SK-N-SH (cell line): ENCODE measurements at regions not wholly inside any gene's neighbourhood (a gene's known extent, or its start where the extent isn't known, plus 50 kb on each side); places are given as distances from the start of the nearest gene placed in this dataset.

Source experiments
- CTCF ChIA-PET: fragments of 300-600, 350-600 bp; formaldehyde crosslinking; extraction: SDS; loops from one replicate; lab custom pipeline; 2021; lab: Yijun Ruan, JAX
- POLR2A ChIA-PET: fragments of 350-600 bp; sonication (Branson Sonifier 250); formaldehyde crosslinking; extraction: SDS; loops from one replicate; lab custom pipeline; 2020; ENCODE audit warnings: antibody characterized with exemption, inconsistent platforms; lab: Yijun Ruan, JAX
- DNase-seq: peaks from one replicate; pipeline ENCODE4 v3.0.0; 2012
- H2AFZ ChIP-seq: fragments of 200-600 bp; sonication (generic); 2 replicates; pipeline ENCODE4 v1.8.1; 2016; ENCODE audit warnings: antibody characterized with exemption, mild to moderate bottlenecking, low read depth
- H3F3A ChIP-seq: fragments of 200-600 bp; sonication (generic); replicated peaks from 2 replicates; pipeline ENCODE3; 2016; ENCODE audit warnings: antibody characterized with exemption, mild to moderate bottlenecking; ENCODE audit not compliant: insufficient read depth
- H3K27ac ChIP-seq, 2 experiments: fragments of 200-500 bp in 1 of 2; fragments of 200-600 bp in 1 of 2; sonication (Bioruptor generic) in 1 of 2; sonication (generic), shearing (Covaris generic) in 1 of 2; 2 replicates each; pipeline versions ENCODE4 v1.5.1 to v1.6.1; 2014 to 2016; ENCODE audit warnings: low read depth in 2 of 2, inconsistent platforms in 1 of 2, low read length in 1 of 2, mild to moderate bottlenecking in 1 of 2, mixed read lengths in 1 of 2
- H3K27me3 ChIP-seq: fragments of 200-600 bp; sonication (generic), shearing (Covaris generic); 2 replicates; pipeline ENCODE4 v1.6.1; 2016; ENCODE audit warnings: mixed run types; ENCODE audit not compliant: insufficient read depth
- H3K36me3 ChIP-seq, 2 experiments: fragments of 200-500 bp in 1 of 2; fragments of 200-600 bp in 1 of 2; sonication (Bioruptor generic) in 1 of 2; sonication (generic) in 1 of 2; replicated peaks in 1 of 2; 2 replicates each; pipeline versions ENCODE3 to v1.5.1; 2014 to 2016; ENCODE audit warnings: low read length in 1 of 2, mild to moderate bottlenecking in 1 of 2; ENCODE audit not compliant: insufficient read depth in 2 of 2, control insufficient read depth in 1 of 2
- H3K4me1 ChIP-seq, 2 experiments: fragments of 200-500 bp in 1 of 2; fragments of 200-600 bp in 1 of 2; sonication (Bioruptor generic) in 1 of 2; sonication (generic), shearing (Covaris generic) in 1 of 2; 2 replicates each; pipeline versions ENCODE4 v1.5.1 to v1.6.1; 2014 to 2016; ENCODE audit warnings: low read depth in 1 of 2, low read length in 1 of 2, mixed run types in 1 of 2; ENCODE audit not compliant: insufficient read depth in 2 of 2, control insufficient read depth in 1 of 2
- H3K4me2 ChIP-seq: fragments of 200-600 bp; sonication (generic), shearing (Covaris generic); 2 replicates; pipeline ENCODE4 v1.6.1; 2017; ENCODE audit warnings: mixed run types
- H3K4me3 ChIP-seq, 2 experiments: fragments of 200-500 bp in 1 of 2; fragments of 200-600 bp in 1 of 2; sonication (Bioruptor generic) in 1 of 2; sonication (generic), shearing (Covaris generic) in 1 of 2; 2 replicates each; pipeline versions ENCODE4 v1.5.1 to v1.8.1; 2014 to 2016; ENCODE audit warnings: low read depth in 2 of 2, inconsistent platforms in 1 of 2, low read length in 1 of 2, mild to moderate bottlenecking in 1 of 2, mixed read lengths in 1 of 2, moderate library complexity in 1 of 2
- H3K79me2 ChIP-seq: fragments of 200-600 bp; sonication (generic); 2 replicates; pipeline ENCODE4 v1.8.1; 2017; ENCODE audit warnings: mild to moderate bottlenecking; ENCODE audit not compliant: insufficient read depth
- H3K9ac ChIP-seq: fragments of 200-600 bp; sonication (generic); 2 replicates; pipeline ENCODE4 v1.6.1; 2017; ENCODE audit warnings: mixed run types
- H3K9me2 ChIP-seq: fragments of 200-600 bp; sonication (generic); 2 replicates; pipeline ENCODE4 v1.6.1; 2017; ENCODE audit warnings: mixed run types
- H3K9me3 ChIP-seq: fragments of 200-600 bp; sonication (generic); 2 replicates; pipeline ENCODE4 v1.6.1; 2017; ENCODE audit warnings: mixed run types, mild to moderate bottlenecking, moderate library complexity
- H4K20me1 ChIP-seq: fragments of 200-600 bp; sonication (generic); 2 replicates; pipeline ENCODE4 v1.6.1; 2017; ENCODE audit warnings: mild to moderate bottlenecking, mixed run types; ENCODE audit not compliant: insufficient read depth
- CHD2 ChIP-seq: fragments of 150-350 bp; IDR thresholded peaks from 2 replicates; pipeline ENCODE4 v1.6.1; 2018; ENCODE audit warnings: low read length; ENCODE audit not compliant: partially characterized antibody
- ELF1 ChIP-seq: IDR thresholded peaks from 2 replicates; pipeline ENCODE4 v1.4.0; 2012
- EP300 ChIP-seq, 2 experiments: IDR thresholded peaks; 2 replicates each; pipeline versions ENCODE4 v1.4.0 to v1.6.1; 2012; ENCODE audit warnings: borderline replicate concordance in 1 of 2, low read depth in 1 of 2, low read length in 1 of 2
- FOXJ3 ChIP-seq: sonication (generic); formaldehyde crosslinking; IDR thresholded peaks from 2 replicates; pipeline ENCODE4 v1.5.1; 2020; ENCODE audit warnings: mild to moderate bottlenecking, missing genetic modification reagents
- JUND ChIP-seq: IDR thresholded peaks from 2 replicates; pipeline ENCODE4 v1.4.0; 2012
- NFIC ChIP-seq: IDR thresholded peaks from 2 replicates; pipeline ENCODE4 v1.4.0; 2012; ENCODE audit warnings: borderline replicate concordance
- POLR2AphosphoS5 ChIP-seq: IDR thresholded peaks from 2 replicates; pipeline ENCODE4 v1.6.1; 2012; ENCODE audit warnings: low read depth, low read length
- RXRA ChIP-seq: IDR thresholded peaks from 2 replicates; pipeline ENCODE4 v1.4.0; 2012; ENCODE audit warnings: low read depth, mild to moderate bottlenecking, borderline replicate concordance
- SIN3A ChIP-seq: IDR thresholded peaks from 2 replicates; pipeline ENCODE4 v1.6.1; 2012; ENCODE audit warnings: low read depth, mild to moderate bottlenecking, low read length, moderate library complexity, borderline replicate concordance
- SMC3 ChIP-seq: IDR thresholded peaks from 2 replicates; pipeline ENCODE4 v1.6.1; 2012; ENCODE audit warnings: low read depth, low read length, improper control_type of control experiment
- TAF1 ChIP-seq: IDR thresholded peaks from 2 replicates; pipeline ENCODE4 v1.6.1; 2012; ENCODE audit warnings: low read depth, mild to moderate bottlenecking, low read length, moderate library complexity, borderline replicate concordance
- TCF12 ChIP-seq: IDR thresholded peaks from 2 replicates; pipeline ENCODE4 v1.4.0; 2012
- TEAD4 ChIP-seq: IDR thresholded peaks from 2 replicates; pipeline ENCODE4 v1.4.0; 2012; ENCODE audit warnings: mild to moderate bottlenecking, borderline replicate concordance; ENCODE audit not compliant: insufficient read depth
- YY1 ChIP-seq: IDR thresholded peaks from 2 replicates; pipeline ENCODE4 v1.4.0; 2012; ENCODE audit warnings: low read depth, mild to moderate bottlenecking
- WGBS: methylation state at CpG from one replicate; pipeline ENCODE4 v1.1.6; 2017; ENCODE audit warnings: low lambda C conversion rate; 5-methylcytosine and 5-hydroxymethylcytosine counted together
- TF ChIP-seq, protein P1 (sequence below): fragments of 150-350 bp; IDR thresholded peaks from 2 replicates; pipeline ENCODE4 v1.6.1; 2016; ENCODE audit warnings: mild to moderate bottlenecking, low read depth, low read length
- TF ChIP-seq, protein P2 (sequence below): fragments of 200-600 bp; sonication (generic); IDR thresholded peaks from 2 replicates; pipeline ENCODE4 v1.6.1; 2017; ENCODE audit warnings: antibody characterized with exemption, mild to moderate bottlenecking, moderate library complexity
- TF ChIP-seq, protein P3 (sequence below): IDR thresholded peaks from 2 replicates; pipeline ENCODE4 v1.6.1; 2012; ENCODE audit warnings: mild to moderate bottlenecking, low read depth, low read length, moderate library complexity
- TF ChIP-seq, protein P4 (sequence below): fragments of 150-350 bp; IDR thresholded peaks from 2 replicates; pipeline ENCODE4 v1.6.1; 2017; ENCODE audit warnings: antibody characterized with exemption, low read length, low read depth, borderline replicate concordance

DNA sequence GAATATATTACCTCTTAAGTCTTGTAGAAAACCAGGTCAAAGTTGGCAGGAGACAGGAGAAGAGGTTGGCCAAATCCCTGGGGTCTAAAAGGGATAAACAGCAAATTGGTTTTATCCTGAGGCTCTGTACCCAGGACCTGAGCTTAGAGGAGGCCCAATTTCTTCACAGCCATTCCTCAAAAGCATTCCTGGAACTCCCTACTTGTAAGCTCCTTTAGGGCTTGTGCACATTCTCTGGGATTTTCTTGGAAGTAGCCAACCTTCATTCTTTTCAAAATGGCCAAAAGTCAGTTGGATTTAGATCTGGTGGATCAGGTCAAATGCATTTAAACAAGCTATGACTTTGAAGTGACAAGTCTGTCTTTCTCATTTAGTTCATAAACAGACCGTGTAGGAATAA lies 152.1 kb upstream of the PLXNC1 start:
- no peaks in the 10 kb centered on the region for H3K4me1 ChIP-seq
- no peak overlapping the region for H3K4me2 ChIP-seq
- peaks cover 5% of the 10 kb centered on the region; the same call in 1 of the 2 replicates for H3K9me3 ChIP-seq
- POLR2A ChIA-PET: no interaction called here
- no peak overlapping the region for H2AFZ ChIP-seq
- no peaks in the 10 kb centered on the region for H3F3A ChIP-seq
- no peak overlapping the region for H3K4me3 ChIP-seq
- H3K9me2 ChIP-seq: no peaks in the 10 kb centered on the region
- no peak for DNase-seq
- CTCF ChIA-PET: interaction anchor here (2.2 kb wide), 1 partner anchor 105 kb away, joined by 5 read pairs; no protein-coding TSS in a partner anchor
- no peaks in the 10 kb centered on the region for H4K20me1 ChIP-seq
- no peak for TF ChIP-seq SMC3
- TF ChIP-seq TCF12: no peak
- TF ChIP-seq TAF1: no peak
- no peak for TF ChIP-seq FOXJ3 (CRISPR knock-in tag)
- TF ChIP-seq, protein P1, sequence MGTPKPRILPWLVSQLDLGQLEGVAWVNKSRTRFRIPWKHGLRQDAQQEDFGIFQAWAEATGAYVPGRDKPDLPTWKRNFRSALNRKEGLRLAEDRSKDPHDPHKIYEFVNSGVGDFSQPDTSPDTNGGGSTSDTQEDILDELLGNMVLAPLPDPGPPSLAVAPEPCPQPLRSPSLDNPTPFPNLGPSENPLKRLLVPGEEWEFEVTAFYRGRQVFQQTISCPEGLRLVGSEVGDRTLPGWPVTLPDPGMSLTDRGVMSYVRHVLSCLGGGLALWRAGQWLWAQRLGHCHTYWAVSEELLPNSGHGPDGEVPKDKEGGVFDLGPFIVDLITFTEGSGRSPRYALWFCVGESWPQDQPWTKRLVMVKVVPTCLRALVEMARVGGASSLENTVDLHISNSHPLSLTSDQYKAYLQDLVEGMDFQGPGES: no peak
- no peak for TF ChIP-seq ELF1
- no peak for TF ChIP-seq NFIC
- no peak for TF ChIP-seq EP300 (IDR thresholded peaks at IDR 0.05; ENCODE audit: borderline replicate concordance in 1 of 2, low read depth in 1 of 2, low read length in 1 of 2)
- TF ChIP-seq TEAD4: no peak
- no peak for TF ChIP-seq SIN3A
- TF ChIP-seq, protein P2, sequence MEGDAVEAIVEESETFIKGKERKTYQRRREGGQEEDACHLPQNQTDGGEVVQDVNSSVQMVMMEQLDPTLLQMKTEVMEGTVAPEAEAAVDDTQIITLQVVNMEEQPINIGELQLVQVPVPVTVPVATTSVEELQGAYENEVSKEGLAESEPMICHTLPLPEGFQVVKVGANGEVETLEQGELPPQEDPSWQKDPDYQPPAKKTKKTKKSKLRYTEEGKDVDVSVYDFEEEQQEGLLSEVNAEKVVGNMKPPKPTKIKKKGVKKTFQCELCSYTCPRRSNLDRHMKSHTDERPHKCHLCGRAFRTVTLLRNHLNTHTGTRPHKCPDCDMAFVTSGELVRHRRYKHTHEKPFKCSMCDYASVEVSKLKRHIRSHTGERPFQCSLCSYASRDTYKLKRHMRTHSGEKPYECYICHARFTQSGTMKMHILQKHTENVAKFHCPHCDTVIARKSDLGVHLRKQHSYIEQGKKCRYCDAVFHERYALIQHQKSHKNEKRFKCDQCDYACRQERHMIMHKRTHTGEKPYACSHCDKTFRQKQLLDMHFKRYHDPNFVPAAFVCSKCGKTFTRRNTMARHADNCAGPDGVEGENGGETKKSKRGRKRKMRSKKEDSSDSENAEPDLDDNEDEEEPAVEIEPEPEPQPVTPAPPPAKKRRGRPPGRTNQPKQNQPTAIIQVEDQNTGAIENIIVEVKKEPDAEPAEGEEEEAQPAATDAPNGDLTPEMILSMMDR: no peak
- no peak for TF ChIP-seq YY1
- no peak for TF ChIP-seq CHD2
- TF ChIP-seq POLR2AphosphoS5: no peak
- TF ChIP-seq JUND: no peak
- no peak overlapping the region for H3K27ac ChIP-seq
- no peaks in the 10 kb centered on the region for H3K36me3 ChIP-seq
- WGBS: 91% methylated on average over 1 of the region's 1 CpG
- no peaks in the 10 kb centered on the region for H3K27me3 ChIP-seq
- no peaks in the 10 kb centered on the region for H3K79me2 ChIP-seq
- H3K9ac ChIP-seq: no peak overlapping the region

DNA sequence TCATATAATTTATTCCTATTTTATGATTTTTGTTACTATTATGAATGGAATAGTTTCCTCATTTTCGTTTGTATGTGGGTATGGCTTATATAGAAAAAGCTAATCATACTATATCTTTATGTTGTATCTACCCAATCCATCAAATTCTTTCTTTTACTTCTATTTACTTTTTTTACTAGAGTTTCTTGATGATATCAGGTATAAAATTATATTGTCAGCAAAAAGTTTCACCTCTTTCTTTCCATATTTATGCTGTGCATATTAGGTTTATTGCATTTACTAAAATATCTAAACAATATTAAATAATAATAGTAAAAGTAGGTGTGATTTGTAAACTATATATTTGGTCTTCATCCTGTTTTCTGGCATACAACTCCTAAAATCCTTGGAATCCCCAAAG lies 146.7 kb upstream of the PLXNC1 start:
- TF ChIP-seq TEAD4: no peak
- no peak for TF ChIP-seq POLR2AphosphoS5
- TF ChIP-seq, protein P3, sequence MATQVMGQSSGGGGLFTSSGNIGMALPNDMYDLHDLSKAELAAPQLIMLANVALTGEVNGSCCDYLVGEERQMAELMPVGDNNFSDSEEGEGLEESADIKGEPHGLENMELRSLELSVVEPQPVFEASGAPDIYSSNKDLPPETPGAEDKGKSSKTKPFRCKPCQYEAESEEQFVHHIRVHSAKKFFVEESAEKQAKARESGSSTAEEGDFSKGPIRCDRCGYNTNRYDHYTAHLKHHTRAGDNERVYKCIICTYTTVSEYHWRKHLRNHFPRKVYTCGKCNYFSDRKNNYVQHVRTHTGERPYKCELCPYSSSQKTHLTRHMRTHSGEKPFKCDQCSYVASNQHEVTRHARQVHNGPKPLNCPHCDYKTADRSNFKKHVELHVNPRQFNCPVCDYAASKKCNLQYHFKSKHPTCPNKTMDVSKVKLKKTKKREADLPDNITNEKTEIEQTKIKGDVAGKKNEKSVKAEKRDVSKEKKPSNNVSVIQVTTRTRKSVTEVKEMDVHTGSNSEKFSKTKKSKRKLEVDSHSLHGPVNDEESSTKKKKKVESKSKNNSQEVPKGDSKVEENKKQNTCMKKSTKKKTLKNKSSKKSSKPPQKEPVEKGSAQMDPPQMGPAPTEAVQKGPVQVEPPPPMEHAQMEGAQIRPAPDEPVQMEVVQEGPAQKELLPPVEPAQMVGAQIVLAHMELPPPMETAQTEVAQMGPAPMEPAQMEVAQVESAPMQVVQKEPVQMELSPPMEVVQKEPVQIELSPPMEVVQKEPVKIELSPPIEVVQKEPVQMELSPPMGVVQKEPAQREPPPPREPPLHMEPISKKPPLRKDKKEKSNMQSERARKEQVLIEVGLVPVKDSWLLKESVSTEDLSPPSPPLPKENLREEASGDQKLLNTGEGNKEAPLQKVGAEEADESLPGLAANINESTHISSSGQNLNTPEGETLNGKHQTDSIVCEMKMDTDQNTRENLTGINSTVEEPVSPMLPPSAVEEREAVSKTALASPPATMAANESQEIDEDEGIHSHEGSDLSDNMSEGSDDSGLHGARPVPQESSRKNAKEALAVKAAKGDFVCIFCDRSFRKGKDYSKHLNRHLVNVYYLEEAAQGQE: no peak
- TF ChIP-seq, protein P1: no peak
- TF ChIP-seq RXRA: no peak
- TF ChIP-seq, protein P4, sequence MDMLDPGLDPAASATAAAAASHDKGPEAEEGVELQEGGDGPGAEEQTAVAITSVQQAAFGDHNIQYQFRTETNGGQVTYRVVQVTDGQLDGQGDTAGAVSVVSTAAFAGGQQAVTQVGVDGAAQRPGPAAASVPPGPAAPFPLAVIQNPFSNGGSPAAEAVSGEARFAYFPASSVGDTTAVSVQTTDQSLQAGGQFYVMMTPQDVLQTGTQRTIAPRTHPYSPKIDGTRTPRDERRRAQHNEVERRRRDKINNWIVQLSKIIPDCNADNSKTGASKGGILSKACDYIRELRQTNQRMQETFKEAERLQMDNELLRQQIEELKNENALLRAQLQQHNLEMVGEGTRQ: no peak
- WGBS: 2% methylated on average over 1 of the region's 1 CpG

More for the DNA sequence above, 146.7 kb upstream of the PLXNC1 start:
- Histone ChIP-seq H3K9me3 (peaks cover 5% of the 10 kb centered on the region; the same call in 1 of the 2 replicates), H3K36me3 (no peaks in the 10 kb centered on the region), H3K9me2 (no peaks in the 10 kb centered on the region), H3K4me2 (no peak overlapping the region), H3K4me1 (no peaks in the 10 kb centered on the region), H3K9ac (no peak overlapping the region), H3K27me3 (no peaks in the 10 kb centered on the region), H3K79me2 (no peaks in the 10 kb centered on the region), H3K4me3 (no peak overlapping the region), H3F3A (no peaks in the 10 kb centered on the region), H2AFZ (no peak overlapping the region), H3K27ac (no peak overlapping the region), H4K20me1 (no peaks in the 10 kb centered on the region)
- ChIA-PET POLR2A (no interaction called here), CTCF (interaction anchor here (2.4 kb wide), 1 partner anchor 99 kb away, joined by 5 read pairs; no protein-coding TSS in a partner anchor)
- no peak for DNase-seq
